CD14-positive monocyte (primary cell): ENCODE measurements at regions not wholly inside any gene's neighbourhood (a gene's known extent, or its start where the extent isn't known, plus 50 kb on each side); places are given as distances from the start of the nearest gene placed in this dataset.
A peak's percentile ranks its signal among the peaks of the same experiment; 100 is the strongest.

Experiments used
- DNase-seq, 3 donors: peaks; one replicate each; pipeline ENCODE4 v3.0.0-alpha.2; 2011 to 2022
- H2AFZ ChIP-seq: 2 replicates; pipeline ENCODE4 v1.6.0; 2012; ENCODE audit warnings: mild to moderate bottlenecking, low read depth, low read length, inconsistent platforms; ENCODE audit not compliant: insufficient read depth, poor library complexity, severe bottlenecking
- H3K27ac ChIP-seq, 2 donors: 1 replicate in 1 of 2; 2 replicates in 1 of 2; pipeline ENCODE4 v1.5.1; 2012 to 2013; ENCODE audit warnings: low read length in 2 of 2, control low read depth in 1 of 2, inconsistent platforms in 1 of 2, low read depth in 1 of 2, mild to moderate bottlenecking in 1 of 2
- H3K27me3 ChIP-seq, 2 donors: one replicate each; pipeline versions ENCODE4 v1.6.0 to v1.6.1; 2011 to 2013; ENCODE audit warnings: low read length in 2 of 2; ENCODE audit not compliant: control insufficient read depth in 2 of 2, insufficient read depth in 2 of 2
- H3K36me3 ChIP-seq, 2 donors: replicated peaks in 1 of 2; 1 replicate in 1 of 2; 2 replicates in 1 of 2; pipeline versions ENCODE4 v1.5.1 to v1.6.1; 2012 to 2013; ENCODE audit warnings: low read length in 2 of 2, control low read depth in 1 of 2, inconsistent platforms in 1 of 2, mild to moderate bottlenecking in 1 of 2; ENCODE audit not compliant: insufficient read depth in 2 of 2, control insufficient read depth in 1 of 2
- H3K4me1 ChIP-seq, 2 donors: 1 replicate in 1 of 2; 2 replicates in 1 of 2; pipeline versions ENCODE4 v1.5.1 to v1.6.1; 2012 to 2013; ENCODE audit warnings: low read length in 2 of 2, control low read depth in 1 of 2, inconsistent platforms in 1 of 2, mild to moderate bottlenecking in 1 of 2, moderate library complexity in 1 of 2; ENCODE audit not compliant: insufficient read depth in 2 of 2, control insufficient read depth in 1 of 2
- H3K4me2 ChIP-seq: replicated peaks from 2 replicates; pipeline ENCODE3; 2012; ENCODE audit warnings: low read length, moderate library complexity, mild to moderate bottlenecking; ENCODE audit not compliant: poor library complexity, severe bottlenecking; ENCODE audit errors: extremely low read depth
- H3K4me3 ChIP-seq, 3 experiments: fragments of 200-600 bp in 1 of 3; sonication (generic) in 1 of 3; replicated peaks in 1 of 3; 1 replicate in 2 of 3; 2 replicates in 1 of 3; pipeline ENCODE4 v1.5.1; 2011 to 2013; ENCODE audit warnings: low read length in 3 of 3, mild to moderate bottlenecking in 3 of 3, control low read depth in 2 of 3, low read depth in 2 of 3, inconsistent platforms in 1 of 3, moderate library complexity in 1 of 3
- H3K79me2 ChIP-seq: 2 replicates; pipeline ENCODE4 v1.6.0; 2012; ENCODE audit warnings: mild to moderate bottlenecking, control low read depth, inconsistent platforms, low read length, moderate library complexity; ENCODE audit not compliant: insufficient read depth
- H3K9ac ChIP-seq: 2 replicates; pipeline ENCODE4 v1.6.0; 2017; ENCODE audit warnings: low read length, mild to moderate bottlenecking; ENCODE audit not compliant: insufficient read depth, poor library complexity, severe bottlenecking
- H3K9me3 ChIP-seq, 2 donors: replicated peaks in 1 of 2; 1 replicate in 1 of 2; 2 replicates in 1 of 2; pipeline versions ENCODE4 v1.5.1 to v1.6.1; 2012 to 2013; ENCODE audit warnings: low read length in 2 of 2, control low read depth in 1 of 2; ENCODE audit not compliant: control insufficient read depth in 1 of 2, insufficient read depth in 1 of 2
- H4K20me1 ChIP-seq: 2 replicates; pipeline ENCODE4 v1.6.0; 2012; ENCODE audit warnings: mild to moderate bottlenecking, low read length, control low read depth, moderate library complexity; ENCODE audit not compliant: insufficient read depth
- H3K27ac Mint-ChIP-seq, 7 donors: one replicate each; pipeline ENCODE4 v1.8.0; 2020; ENCODE audit warnings: mild to moderate bottlenecking in 7 of 7, mixed read lengths in 7 of 7, moderate library complexity in 6 of 7, inconsistent platforms in 2 of 7
- H3K27me3 Mint-ChIP-seq, 3 donors: one replicate each; pipeline ENCODE4 v1.8.0; 2021 to 2022; ENCODE audit warnings: low read depth in 3 of 3, mild to moderate bottlenecking in 3 of 3, mixed read lengths in 3 of 3, moderate library complexity in 3 of 3, inconsistent platforms in 1 of 3
- H3K36me3 Mint-ChIP-seq, 2 donors: one replicate each; pipeline ENCODE4 v1.8.0; 2020; ENCODE audit warnings: mixed read lengths in 2 of 2, inconsistent platforms in 1 of 2, mild to moderate bottlenecking in 1 of 2
- H3K4me1 Mint-ChIP-seq: one replicate; pipeline ENCODE4 v1.8.0; 2020; ENCODE audit warnings: mild to moderate bottlenecking, mixed read lengths
- H3K4me3 Mint-ChIP-seq, 2 donors: one replicate each; pipeline ENCODE4 v1.8.0; 2020; ENCODE audit warnings: mild to moderate bottlenecking in 2 of 2, mixed read lengths in 2 of 2, moderate library complexity in 1 of 2
- H3K9me3 Mint-ChIP-seq, 7 donors: one replicate each; pipeline ENCODE4 v1.8.0; 2020 to 2022; ENCODE audit warnings: mixed read lengths in 7 of 7, mild to moderate bottlenecking in 6 of 7, moderate library complexity in 6 of 7, inconsistent platforms in 2 of 7
- CTCF ChIP-seq: fragments of 200-600 bp; IDR thresholded peaks from one replicate; pipeline ENCODE4 v1.8.0; 2022; ENCODE audit warnings: antibody characterized with exemption, mild to moderate bottlenecking
- WGBS: methylation state at CpG from one replicate; pipeline ENCODE4 v1.1.5; 2013; ENCODE audit warnings: missing lambda C conversion rate; ENCODE audit not compliant: insufficient coverage; 5-methylcytosine and 5-hydroxymethylcytosine counted together
- intact Hi-C, 2 donors: fragments of 100-400 bp; cut with micrococcal nuclease; formaldehyde crosslinking; loops; one replicate each; pipeline versions ENCODE4 v1.15.0 to v1.15.1; 2023

GRCh38 chr22:48146426-48146825 is 1384.0 kb downstream of the TBC1D22A start:
- DNase-seq = no peak
- Histone ChIP-seq H3K79me2 (no peaks in the 10 kb centered on the region), H3K4me2 (no peak overlapping the region), H3K27ac (no peak overlapping the region), H4K20me1 (no peaks in the 10 kb centered on the region), H3K36me3 (no peaks in the 10 kb centered on the region), H2AFZ (no peak overlapping the region), H3K27me3 (no peaks in the 10 kb centered on the region), H3K9me3 (no peaks in the 10 kb centered on the region), H3K9ac (no peak overlapping the region), H3K4me1 (no peaks in the 10 kb centered on the region), H3K4me3 (no peak overlapping the region)
- 57% methylated on average over 4 of the region's 6 CpGs for WGBS
- no peaks in the 10 kb centered on the region for H3K4me1 Mint-ChIP-seq
- no peak overlapping the region for H3K4me3 Mint-ChIP-seq
- H3K36me3 Mint-ChIP-seq = no peaks in the 10 kb centered on the region
- no peak for TF ChIP-seq CTCF
- intact Hi-C loops = no loop called here
- H3K27ac Mint-ChIP-seq = peak overlapping the region in 3 of 7 donors; percentile 31 to 61 (median 57)
- peaks cover 0 to 3% (median 0%) of the 10 kb centered on the region in 7 donors for H3K9me3 Mint-ChIP-seq
- H3K27me3 Mint-ChIP-seq = peaks cover 0 to 8% (median 2%) of the 10 kb centered on the region in 3 donors

- TF ChIP-seq CTCF = no peak
- intact Hi-C loops = no loop called here
- no peak overlapping the region for H3K9ac ChIP-seq
- H2AFZ ChIP-seq = no peak overlapping the region
- DNase-seq = no peak
- H3K9me3 ChIP-seq = no peaks in the 10 kb centered on the region
- Mint-ChIP-seq H3K4me3 (no peak overlapping the region), H3K36me3 (no peaks in the 10 kb centered on the region), H3K27me3 (peaks cover 0 to 8% (median 1%) of the 10 kb centered on the region in 3 donors), H3K27ac (no peak overlapping the region), H3K4me1 (no peaks in the 10 kb centered on the region), H3K9me3 (peaks cover 0 to 3% (median 0%) of the 10 kb centered on the region in 7 donors)
- no peaks in the 10 kb centered on the region for H3K79me2 ChIP-seq
- no peak overlapping the region for H3K27ac ChIP-seq
- H3K36me3 ChIP-seq = no peaks in the 10 kb centered on the region
- H4K20me1 ChIP-seq = no peaks in the 10 kb centered on the region
- H3K4me2 ChIP-seq = no peak overlapping the region
- no peaks in the 10 kb centered on the region for H3K27me3 ChIP-seq
- H3K4me3 ChIP-seq = no peak overlapping the region
- H3K4me1 ChIP-seq = no peaks in the 10 kb centered on the region
- WGBS = 57% methylated on average over 6 of the region's 7 CpGs
Observed at GRCh38 chr22:48145738-48146137, 1383.3 kb downstream of the TBC1D22A start.
